Trophoblast cell (in vitro differentiated cells and primary cell): ENCODE measurements at regions not wholly inside any gene's neighbourhood (a gene's known extent, or its start where the extent isn't known, plus 50 kb on each side); places are given as distances from the start of the nearest gene placed in this dataset.

Experiments used
- DNase-seq, 2 donors: peaks; one replicate each; pipeline ENCODE4 v3.0.0-alpha.2; 2016
- H2AFZ ChIP-seq: 2 replicates; pipeline ENCODE4 v1.6.1; 2013; ENCODE audit warnings: low read length, moderate library complexity, mild to moderate bottlenecking; ENCODE audit not compliant: insufficient read depth, poor library complexity
- H2AK5ac ChIP-seq: 2 replicates; pipeline ENCODE4 v1.6.1; 2013; ENCODE audit warnings: mild to moderate bottlenecking, low read length
- H2BK120ac ChIP-seq: 2 replicates; pipeline ENCODE4 v1.6.1; 2013; ENCODE audit warnings: low read length, mild to moderate bottlenecking, moderate library complexity; ENCODE audit not compliant: insufficient read depth, poor library complexity
- H2BK12ac ChIP-seq: 2 replicates; pipeline ENCODE4 v1.6.1; 2013; ENCODE audit warnings: mild to moderate bottlenecking, low read length, moderate library complexity
- H2BK5ac ChIP-seq: 2 replicates; pipeline ENCODE4 v1.6.1; 2013; ENCODE audit warnings: low read length, low read depth, moderate library complexity, mild to moderate bottlenecking; ENCODE audit not compliant: poor library complexity
- H3K14ac ChIP-seq: 2 replicates; pipeline ENCODE4 v1.6.1; 2013; ENCODE audit warnings: mild to moderate bottlenecking, low read length
- H3K18ac ChIP-seq: 2 replicates; pipeline ENCODE4 v1.6.1; 2013; ENCODE audit warnings: mild to moderate bottlenecking, low read length
- H3K23ac ChIP-seq: 2 replicates; pipeline ENCODE4 v1.6.1; 2013; ENCODE audit warnings: low read length
- H3K27ac ChIP-seq: 2 replicates; pipeline ENCODE4 v1.5.1; 2013; ENCODE audit warnings: low read depth, mild to moderate bottlenecking, inconsistent platforms, low read length, moderate library complexity
- H3K27me3 ChIP-seq: 2 replicates; pipeline ENCODE4 v1.6.1; 2013; ENCODE audit warnings: inconsistent platforms, mild to moderate bottlenecking, low read length, moderate library complexity; ENCODE audit not compliant: insufficient read depth
- H3K36me3 ChIP-seq, 2 experiments: 1 replicate in 1 of 2; 2 replicates in 1 of 2; pipeline ENCODE4 v1.6.1; 2013; ENCODE audit warnings: low read length in 2 of 2, mild to moderate bottlenecking in 2 of 2, moderate library complexity in 1 of 2; ENCODE audit not compliant: insufficient read depth in 2 of 2, control insufficient read depth in 1 of 2
- H3K4ac ChIP-seq: 2 replicates; pipeline ENCODE4 v1.6.1; 2013; ENCODE audit warnings: low read depth, mild to moderate bottlenecking, low read length, moderate library complexity
- H3K4me1 ChIP-seq, 2 experiments: 1 replicate in 1 of 2; 2 replicates in 1 of 2; pipeline ENCODE4 v1.6.1; 2013; ENCODE audit warnings: low read length in 2 of 2, mild to moderate bottlenecking in 2 of 2, moderate library complexity in 1 of 2; ENCODE audit not compliant: insufficient read depth in 2 of 2, control insufficient read depth in 1 of 2
- H3K4me2 ChIP-seq: 2 replicates; pipeline ENCODE4 v1.6.1; 2013; ENCODE audit warnings: inconsistent platforms, mild to moderate bottlenecking, low read length, moderate library complexity
- H3K4me3 ChIP-seq: 2 replicates; pipeline ENCODE4 v1.5.1; 2013; ENCODE audit warnings: mild to moderate bottlenecking, low read depth, low read length, inconsistent platforms
- H3K79me1 ChIP-seq: one replicate; pipeline ENCODE4 v1.6.1; 2013; ENCODE audit warnings: low read length
- H3K79me2 ChIP-seq: 2 replicates; pipeline ENCODE4 v1.6.1; 2013; ENCODE audit warnings: low read length, mild to moderate bottlenecking; ENCODE audit not compliant: control insufficient read depth, insufficient read depth, poor library complexity
- H3K9ac ChIP-seq: 2 replicates; pipeline ENCODE4 v1.6.1; 2013; ENCODE audit warnings: mild to moderate bottlenecking, low read length
- H3K9me3 ChIP-seq: 2 replicates; pipeline ENCODE4 v1.6.1; 2013; ENCODE audit warnings: low read depth, mild to moderate bottlenecking, control low read depth, inconsistent platforms, low read length; ENCODE audit not compliant: insufficient read depth
- H4K12ac ChIP-seq: 2 replicates; pipeline ENCODE4 v1.6.1; 2013; ENCODE audit warnings: low read depth, mild to moderate bottlenecking, low read length, moderate library complexity
- H4K8ac ChIP-seq: 2 replicates; pipeline ENCODE4 v1.6.1; 2013; ENCODE audit warnings: low read depth, mild to moderate bottlenecking, low read length, moderate library complexity
- H4K91ac ChIP-seq: one replicate; pipeline ENCODE4 v1.6.1; 2013; ENCODE audit warnings: low read depth, mild to moderate bottlenecking, low read length, moderate library complexity
- WGBS: extraction: QIAGEN DNeasy Blood & Tissue Kit; methylation state at CpG from one replicate; pipeline ENCODE4 v1.1.7; 2013; ENCODE audit warnings: missing lambda C conversion rate; ENCODE audit not compliant: insufficient read length, insufficient coverage; ENCODE audit errors: extremely low coverage; 5-methylcytosine and 5-hydroxymethylcytosine counted together

- Histone ChIP-seq H2BK12ac (no peak overlapping the region), H3K18ac (no peak overlapping the region), H3K14ac (no peak overlapping the region), H4K12ac (no peak overlapping the region), H3K79me1 (no peaks in the 10 kb centered on the region), H4K91ac (no peak overlapping the region), H3K27me3 (no peaks in the 10 kb centered on the region), H3K9ac (no peak overlapping the region), H2AFZ (no peak overlapping the region), H4K8ac (no peak overlapping the region), H3K79me2 (no peaks in the 10 kb centered on the region), H3K9me3 (no peaks in the 10 kb centered on the region), H3K23ac (no peak overlapping the region), H3K4me1 (no peaks in the 10 kb centered on the region), H3K27ac (no peak overlapping the region), H3K4me2 (no peak overlapping the region), H3K4ac (no peak overlapping the region), H2BK5ac (no peak overlapping the region), H2BK120ac (no peak overlapping the region), H3K4me3 (no peak overlapping the region), H3K36me3 (no peaks in the 10 kb centered on the region), H2AK5ac (no peak overlapping the region)
- no peak for DNase-seq
- no CpG with 5 or more reads among the region's 6 CpGs for WGBS
Measured at GRCh38 chr13:111462944-111463343, 142.5 kb downstream of the TEX29 start.

GRCh38 chr13:111467111-111467890 is 146.9 kb downstream of the TEX29 start:
- H2BK12ac ChIP-seq, result no peak overlapping the region

GRCh38 chr13:111468037-111468959 is 147.9 kb downstream of the TEX29 start:
- peaks cover 2% of the 10 kb centered on the region for H3K9me3 ChIP-seq
- H4K8ac ChIP-seq, result no peak overlapping the region
- no peak overlapping the region for H3K14ac ChIP-seq
- H3K36me3 ChIP-seq, result no peaks in the 10 kb centered on the region
- DNase-seq, result no peak
- H4K91ac ChIP-seq, result no peak overlapping the region
- no peak overlapping the region for H3K4me3 ChIP-seq
- no peak overlapping the region for H3K23ac ChIP-seq
- H2AK5ac ChIP-seq, result no peak overlapping the region
- no peak overlapping the region for H3K18ac ChIP-seq
- no peak overlapping the region for H3K4me2 ChIP-seq
- no peak overlapping the region for H2BK12ac ChIP-seq
- H3K9ac ChIP-seq, result no peak overlapping the region
- H2BK5ac ChIP-seq, result no peak overlapping the region
- WGBS, result no CpG with 5 or more reads among the region's 23 CpGs
- H3K4me1 ChIP-seq, result no peaks in the 10 kb centered on the region
- no peak overlapping the region for H4K12ac ChIP-seq
- H2BK120ac ChIP-seq, result no peak overlapping the region
- H3K27ac ChIP-seq, result no peak overlapping the region
- no peak overlapping the region for H3K4ac ChIP-seq
- no peaks in the 10 kb centered on the region for H3K79me2 ChIP-seq
- H3K79me1 ChIP-seq, result no peaks in the 10 kb centered on the region
- no peak overlapping the region for H2AFZ ChIP-seq
- no peaks in the 10 kb centered on the region for H3K27me3 ChIP-seq

More at GRCh38 chr13:111467111-111467890, 146.9 kb downstream of the TEX29 start:
- Histone ChIP-seq H3K9ac (no peak overlapping the region), H3K9me3 (peaks cover 2% of the 10 kb centered on the region), H3K23ac (no peak overlapping the region), H3K14ac (no peak overlapping the region), H3K4ac (no peak overlapping the region), H3K79me1 (no peaks in the 10 kb centered on the region), H4K12ac (no peak overlapping the region), H3K4me1 (no peaks in the 10 kb centered on the region), H2BK120ac (no peak overlapping the region), H3K18ac (no peak overlapping the region), H4K8ac (no peak overlapping the region), H3K27ac (no peak overlapping the region), H3K27me3 (no peaks in the 10 kb centered on the region), H3K4me3 (no peak overlapping the region), H2AFZ (no peak overlapping the region), H2BK5ac (no peak overlapping the region), H2AK5ac (no peak overlapping the region), H3K36me3 (no peaks in the 10 kb centered on the region), H3K79me2 (no peaks in the 10 kb centered on the region), H3K4me2 (no peak overlapping the region), H4K91ac (no peak overlapping the region)
- DNase-seq, result no peak
- no CpG with 5 or more reads among the region's 7 CpGs for WGBS

GRCh38 chr13:111469450-111469849 is 149.0 kb downstream of the TEX29 start:
- H4K12ac ChIP-seq, result no peak overlapping the region

More at GRCh38 chr13:111469450-111469849, 149.0 kb downstream of the TEX29 start:
- Histone ChIP-seq H2AK5ac (no peak overlapping the region), H3K23ac (no peak overlapping the region), H3K14ac (no peak overlapping the region), H2BK12ac (no peak overlapping the region), H2AFZ (no peak overlapping the region), H3K36me3 (no peaks in the 10 kb centered on the region), H2BK120ac (no peak overlapping the region), H3K79me2 (no peaks in the 10 kb centered on the region), H4K8ac (no peak overlapping the region), H3K79me1 (no peaks in the 10 kb centered on the region), H3K4ac (no peak overlapping the region), H4K91ac (no peak overlapping the region), H3K27me3 (no peaks in the 10 kb centered on the region), H3K4me1 (no peaks in the 10 kb centered on the region), H3K27ac (no peak overlapping the region), H3K18ac (no peak overlapping the region), H3K9ac (no peak overlapping the region), H3K4me3 (no peak overlapping the region), H3K9me3 (peaks cover 2% of the 10 kb centered on the region), H3K4me2 (no peak overlapping the region), H2BK5ac (no peak overlapping the region)
- WGBS, result no CpG with 5 or more reads among the region's 5 CpGs
- DNase-seq, result no peak
